IPS DF 6.9 (cell line): ENCODE measurements at regions not wholly inside any gene's neighbourhood (a gene's known extent, or its start where the extent isn't known, plus 50 kb on each side); places are given as distances from the start of the nearest gene placed in this dataset.

ENCODE experiments used
- DNase-seq: peaks from one replicate; pipeline ENCODE4 v3.0.0-alpha.2; 2013; ENCODE audit warnings: low read depth, low spot score
- H3K27ac ChIP-seq: one replicate; pipeline ENCODE4 v1.5.1; 2013; ENCODE audit warnings: low read length, control low read depth
- H3K27me3 ChIP-seq: 2 replicates; pipeline ENCODE4 v1.6.1; 2013; ENCODE audit warnings: mild to moderate bottlenecking, low read length; ENCODE audit not compliant: control insufficient read depth, insufficient read depth
- H3K36me3 ChIP-seq: 2 replicates; pipeline ENCODE4 v1.6.1; 2013; ENCODE audit warnings: low read length; ENCODE audit not compliant: control insufficient read depth, insufficient read depth
- H3K4me1 ChIP-seq: 2 replicates; pipeline ENCODE4 v1.6.1; 2013; ENCODE audit warnings: low read length; ENCODE audit not compliant: control insufficient read depth, insufficient read depth
- H3K4me3 ChIP-seq: 2 replicates; pipeline ENCODE4 v1.5.1; 2013; ENCODE audit warnings: mild to moderate bottlenecking, low read length
- H3K9me3 ChIP-seq: 2 replicates; pipeline ENCODE4 v1.6.1; 2013; ENCODE audit warnings: low read length, inconsistent platforms; ENCODE audit not compliant: control insufficient read depth, insufficient read depth
- WGBS: extraction: QIAGEN DNeasy Blood & Tissue Kit; methylation state at CpG from one replicate; pipeline ENCODE4 v1.1.7; 2013; ENCODE audit warnings: mixed read lengths, missing lambda C conversion rate; ENCODE audit not compliant: insufficient read length, insufficient coverage; 5-methylcytosine and 5-hydroxymethylcytosine counted together

- no CpG with 5 or more reads among the region's 6 CpGs for WGBS
- Histone ChIP-seq H3K4me1 (no peaks in the 10 kb centered on the region), H3K36me3 (no peaks in the 10 kb centered on the region), H3K9me3 (no peaks in the 10 kb centered on the region), H3K4me3 (no peak overlapping the region), H3K27ac (no peak overlapping the region), H3K27me3 (no peaks in the 10 kb centered on the region)
- no peak for DNase-seq
These were observed 288.4 kb downstream of the NUAK1 start for GRCh38 chr12:105850103-105850968.

GRCh38 chr12:105852496-105852895 lies 286.3 kb downstream of the NUAK1 start:
- Histone ChIP-seq H3K4me3 (no peak overlapping the region), H3K36me3 (no peaks in the 10 kb centered on the region), H3K27me3 (no peaks in the 10 kb centered on the region), H3K9me3 (no peaks in the 10 kb centered on the region), H3K4me1 (no peaks in the 10 kb centered on the region), H3K27ac (no peak overlapping the region)
- no peak for DNase-seq
- whole genome bisulfite sequencing: no CpG with 5 or more reads among the region's 7 CpGs

- Histone ChIP-seq H3K4me3 (no peak overlapping the region), H3K36me3 (no peaks in the 10 kb centered on the region), H3K27ac (no peak overlapping the region), H3K9me3 (no peaks in the 10 kb centered on the region), H3K4me1 (no peaks in the 10 kb centered on the region), H3K27me3 (no peaks in the 10 kb centered on the region)
- no peak for DNase-seq
- WGBS: no CpG with 5 or more reads among the region's 2 CpGs
These were observed 285.8 kb downstream of the NUAK1 start for GRCh38 chr12:105852951-105853350.

- Histone ChIP-seq H3K27ac (no peak overlapping the region), H3K27me3 (no peaks in the 10 kb centered on the region), H3K36me3 (no peaks in the 10 kb centered on the region), H3K4me3 (no peak overlapping the region), H3K9me3 (no peaks in the 10 kb centered on the region), H3K4me1 (no peaks in the 10 kb centered on the region)
- WGBS: no CpG with 5 or more reads among the region's 2 CpGs
- DNase-seq: no peak
These were observed 284.7 kb downstream of the NUAK1 start for GRCh38 chr12:105854071-105854470.

GRCh38 chr12:105855361-105856047 lies 283.2 kb downstream of the NUAK1 start:
- Histone ChIP-seq H3K27ac (no peak overlapping the region), H3K4me1 (no peaks in the 10 kb centered on the region), H3K4me3 (no peak overlapping the region), H3K27me3 (no peaks in the 10 kb centered on the region), H3K9me3 (no peaks in the 10 kb centered on the region), H3K36me3 (no peaks in the 10 kb centered on the region)
- no peak for DNase-seq
- WGBS: no CpG with 5 or more reads among the region's 3 CpGs

GRCh38 chr12:105856048-105856405 lies 282.7 kb downstream of the NUAK1 start:
- H3K36me3 ChIP-seq: no peaks in the 10 kb centered on the region
- H3K27me3 ChIP-seq: no peaks in the 10 kb centered on the region
- H3K27ac ChIP-seq: no peak overlapping the region
- no peaks in the 10 kb centered on the region for H3K9me3 ChIP-seq
- H3K4me3 ChIP-seq: no peak overlapping the region
- H3K4me1 ChIP-seq: no peaks in the 10 kb centered on the region
- WGBS: no CpG with 5 or more reads among the region's 2 CpGs
- no peak for DNase-seq

GRCh38 chr12:105858981-105859710 lies 279.6 kb downstream of the NUAK1 start:
- Histone ChIP-seq H3K9me3 (no peaks in the 10 kb centered on the region), H3K36me3 (no peaks in the 10 kb centered on the region), H3K27ac (no peak overlapping the region), H3K27me3 (no peaks in the 10 kb centered on the region), H3K4me3 (no peak overlapping the region), H3K4me1 (peaks cover 2% of the 10 kb centered on the region; the same call in 1 of the 2 replicates)
- no CpG with 5 or more reads among the region's 4 CpGs for WGBS
- DNase-seq: no peak

GRCh38 chr12:105860561-105861207 lies 278.1 kb downstream of the NUAK1 start:
- no CpG with 5 or more reads among the region's 3 CpGs for WGBS
- H3K36me3 ChIP-seq: no peaks in the 10 kb centered on the region
- no peak for DNase-seq
- peaks cover 2% of the 10 kb centered on the region; the same call in 1 of the 2 replicates for H3K4me1 ChIP-seq
- no peaks in the 10 kb centered on the region for H3K27me3 ChIP-seq
- H3K9me3 ChIP-seq: no peaks in the 10 kb centered on the region
- H3K4me3 ChIP-seq: no peak overlapping the region
- H3K27ac ChIP-seq: no peak overlapping the region

GRCh38 chr12:105861227-105861626 lies 277.5 kb downstream of the NUAK1 start:
- no peak overlapping the region for H3K27ac ChIP-seq
- no peaks in the 10 kb centered on the region for H3K36me3 ChIP-seq
- peaks cover 2% of the 10 kb centered on the region; the same call in 1 of the 2 replicates for H3K4me1 ChIP-seq
- no peaks in the 10 kb centered on the region for H3K27me3 ChIP-seq
- no CpG with 5 or more reads among the region's 2 CpGs for WGBS
- no peak for DNase-seq
- no peak overlapping the region for H3K4me3 ChIP-seq
- no peaks in the 10 kb centered on the region for H3K9me3 ChIP-seq
